ENCODE measurements at regions not wholly inside any gene's neighbourhood (a gene's known extent, or its start where the extent isn't known, plus 50 kb on each side); places are given as distances from the start of the nearest gene placed in this dataset.

DNA sequence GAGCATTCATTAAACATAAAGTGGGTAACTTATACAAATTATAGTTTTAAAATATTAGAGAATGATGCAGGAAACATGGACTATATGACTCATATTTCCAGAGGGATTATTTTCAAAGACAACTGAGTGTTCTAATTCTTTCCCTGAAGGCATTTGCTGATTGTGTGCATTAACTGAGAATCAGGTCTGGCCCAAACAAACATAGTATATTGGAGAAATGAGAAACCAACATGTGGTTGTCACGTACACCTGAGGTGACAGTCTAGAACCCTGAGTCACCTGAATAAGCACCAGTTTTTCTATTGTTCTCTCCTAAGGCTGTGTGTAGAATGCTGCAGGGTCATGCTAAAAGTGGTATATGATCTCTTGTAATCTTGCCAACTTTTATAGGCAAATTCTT lies 1125.7 kb downstream of the XPNPEP1 start:
- no peak for TF ChIP-seq RAD21 (IDR thresholded peaks at IDR 0.05 in 1 of 2, conservative IDR thresholded peaks at IDR 0.05 in 1 of 2; ENCODE audit: low read depth in 2 of 2, low read length in 2 of 2)
- TF ChIP-seq ZNF274 (IDR thresholded peaks at IDR 0.05; ENCODE audit: borderline replicate concordance, extremely low read depth, low read length) = no peak
